ENCODE measurements at regions not wholly inside any gene's neighbourhood (a gene's known extent, or its start where the extent isn't known, plus 50 kb on each side); places are given as distances from the start of the nearest gene placed in this dataset.

DNA sequence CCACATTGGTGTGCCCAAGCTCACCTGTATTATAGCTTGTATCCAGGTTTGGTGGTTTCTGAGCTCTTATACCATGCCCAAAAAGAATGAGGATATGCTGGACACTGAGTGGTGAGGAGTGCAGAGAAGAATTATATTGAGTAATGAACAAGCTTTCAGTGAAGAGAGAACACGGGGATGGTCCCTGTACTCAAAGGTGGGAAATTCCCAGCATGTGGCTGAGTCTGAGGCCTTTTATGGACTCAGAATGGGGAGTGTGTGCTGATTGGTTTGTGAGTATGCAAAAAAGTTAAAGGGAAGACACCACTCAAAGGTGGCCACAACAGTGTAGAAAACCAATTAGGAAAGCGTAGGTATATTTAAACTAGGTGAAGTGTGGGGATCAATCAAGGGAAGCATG is 191.2 kb upstream of the SLITRK6 start (continued):
- no peak for TF ChIP-seq SUZ12 (IDR thresholded peaks at IDR 0.05; ENCODE audit: low read length)

DNA sequence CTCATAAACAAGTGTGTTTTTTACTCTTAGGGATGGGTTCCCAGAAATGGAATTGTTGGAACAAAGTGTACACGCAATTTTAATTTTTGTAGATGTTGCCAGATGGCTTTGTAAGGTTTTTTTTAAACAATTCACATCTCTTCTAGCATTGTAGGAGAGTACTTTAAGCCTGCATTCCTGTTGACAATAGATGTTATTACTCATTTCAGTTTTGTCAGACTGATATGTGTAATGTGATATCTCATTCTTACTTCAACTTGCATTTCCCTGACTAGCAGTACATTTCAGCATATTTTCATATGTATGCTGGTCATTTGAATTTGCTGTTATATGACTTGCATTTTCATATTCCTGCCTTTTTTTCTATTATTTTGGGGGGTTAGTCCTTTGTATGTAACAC is 186.6 kb upstream of the SLITRK6 start:
- no peak overlapping the region for H3K4me2 ChIP-seq (ENCODE audit: insufficient read depth in 1 of 2, low read depth in 2 of 2, low read length in 2 of 2)
- ChIA-PET POLR2A (ENCODE audit: partially characterized antibody) (no interaction called here), CTCF (ENCODE audit: partially characterized antibody) (no interaction called here)
- no peaks in the 10 kb centered on the region for H3K79me2 ChIP-seq (ENCODE audit: control insufficient read depth in 1 of 2, insufficient read depth in 2 of 2, low read length in 2 of 2)
- no peak overlapping the region for H3K27ac ChIP-seq (ENCODE audit: low read depth, low read length)
- H4K20me1 ChIP-seq (replicated peaks in 1 of 2; ENCODE audit: control insufficient read depth in 1 of 2, insufficient read depth in 2 of 2, low read length in 2 of 2) = no peaks in the 10 kb centered on the region
- H3K9me3 ChIP-seq (ENCODE audit: insufficient read depth in 2 of 2, low read depth in 1 of 2, low read length in 1 of 2) = no peaks in the 10 kb centered on the region
- no peaks in the 10 kb centered on the region for H3K79me1 ChIP-seq (ENCODE audit: low read depth, low read length)
- no peak overlapping the region for H2BK20ac ChIP-seq (ENCODE audit: low read length)
- FAIRE-seq (no peak), DNase-seq (ENCODE audit: low read depth in 1 of 2, low spot score in 2 of 2) (no peak)
- no peak overlapping the region for H3K18ac ChIP-seq (ENCODE audit: extremely low read depth, low read length)
- no peak overlapping the region for H2BK5ac ChIP-seq (ENCODE audit: low read depth, low read length)
- no peak overlapping the region for H2BK120ac ChIP-seq (replicated peaks; ENCODE audit: low read depth, low read length)
- no peak overlapping the region for H3K4ac ChIP-seq (replicated peaks; ENCODE audit: insufficient read length, low read depth, low read length)
- H3K56ac ChIP-seq (replicated peaks; ENCODE audit: insufficient read length, low read depth, low read length) = no peak overlapping the region
- no peak overlapping the region for H2BK15ac ChIP-seq (ENCODE audit: low read length)
- H3K36me3 ChIP-seq (ENCODE audit: control insufficient read depth in 2 of 4, insufficient read depth in 4 of 4, low read length in 3 of 4) = no peaks in the 10 kb centered on the region
- H3K23ac ChIP-seq (ENCODE audit: insufficient read length) = no peak overlapping the region
- no peaks in the 10 kb centered on the region for H3K27me3 ChIP-seq (replicated peaks in 1 of 4; ENCODE audit: control insufficient read depth in 3 of 4, extremely low read depth in 1 of 4, insufficient read depth in 3 of 4, low read length in 3 of 4)
- 90% methylated on average over 1 of the region's 1 CpG; no CpG with 5 or more reads in 1 of the 2 experiments for WGBS, 2 experiments (ENCODE audit: extremely low coverage in 1 of 2, insufficient coverage in 1 of 2, insufficient read length in 1 of 2, insufficient replicate concordance in 2 of 2, low coverage in 1 of 2, low lambda C conversion rate in 2 of 2, missing lambda C conversion rate in 1 of 2)
- no peak overlapping the region for H4K8ac ChIP-seq (ENCODE audit: extremely low read depth, insufficient read depth, low read length)
- H3K4me1 ChIP-seq (replicated peaks in 1 of 4; ENCODE audit: control insufficient read depth in 3 of 4, insufficient read depth in 4 of 4, low read length in 3 of 4) = no peaks in the 10 kb centered on the region
- H3K14ac ChIP-seq (ENCODE audit: insufficient read length) = no peak overlapping the region
- no peak overlapping the region for H4K91ac ChIP-seq (replicated peaks; ENCODE audit: insufficient read length, low read length)
- H4K5ac ChIP-seq (ENCODE audit: insufficient read length, low read depth, low read length) = no peak overlapping the region
- H2AK5ac ChIP-seq (ENCODE audit: low read depth, low read length) = no peak overlapping the region
- H3K23me2 ChIP-seq (ENCODE audit: low read depth, low read length) = no peaks in the 10 kb centered on the region
- no peak overlapping the region for H2BK12ac ChIP-seq (ENCODE audit: low read depth, low read length)
- no peak overlapping the region for H2AFZ ChIP-seq (ENCODE audit: low read length)
- H3K9ac ChIP-seq (replicated peaks in 1 of 4; ENCODE audit: extremely low read depth in 1 of 4, low read depth in 3 of 4, low read length in 3 of 4) = no peak overlapping the region
- no peak overlapping the region for H3K4me3 ChIP-seq (ENCODE audit: extremely low read depth in 1 of 4, insufficient read depth in 2 of 4, low read depth in 3 of 4, low read length in 4 of 4)
- TF ChIP-seq RBBP5 (IDR thresholded peaks at IDR 0.05; ENCODE audit: borderline replicate concordance, low read depth, low read length) (no peak), JUND (IDR thresholded peaks at IDR 0.05; ENCODE audit: low read length) (no peak)
